ENCODE measurements at regions not wholly inside any gene's neighbourhood (a gene's known extent, or its start where the extent isn't known, plus 50 kb on each side); places are given as distances from the start of the nearest gene placed in this dataset.
"Not testable (repeated sequence)": the region's sequence is repeated elsewhere in the genome, so short reads cannot be mapped to it uniquely, and the experiment has no call there.

DNA sequence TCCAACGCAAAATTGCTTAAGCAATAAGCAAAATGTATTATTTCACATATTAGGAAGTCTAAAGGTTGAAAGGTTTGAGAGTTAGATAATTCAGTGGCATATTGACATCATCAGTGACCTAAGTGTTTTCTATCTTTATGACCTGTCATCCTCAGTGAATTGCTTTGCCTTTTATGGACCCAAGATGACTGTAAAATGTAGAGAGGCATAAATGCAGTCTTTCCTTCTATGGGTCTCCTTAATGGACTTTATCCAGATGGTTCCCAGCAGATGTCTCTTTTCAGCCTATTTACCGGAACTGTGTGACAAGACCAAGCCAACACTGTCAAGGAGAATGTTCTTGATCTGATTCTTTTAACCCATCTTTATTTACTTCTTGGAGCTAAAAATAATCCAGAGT, 615.8 kb downstream of the TTLL7 start:
- not testable (repeated sequence) for DNase-seq (ENCODE audit: low read depth)

DNA sequence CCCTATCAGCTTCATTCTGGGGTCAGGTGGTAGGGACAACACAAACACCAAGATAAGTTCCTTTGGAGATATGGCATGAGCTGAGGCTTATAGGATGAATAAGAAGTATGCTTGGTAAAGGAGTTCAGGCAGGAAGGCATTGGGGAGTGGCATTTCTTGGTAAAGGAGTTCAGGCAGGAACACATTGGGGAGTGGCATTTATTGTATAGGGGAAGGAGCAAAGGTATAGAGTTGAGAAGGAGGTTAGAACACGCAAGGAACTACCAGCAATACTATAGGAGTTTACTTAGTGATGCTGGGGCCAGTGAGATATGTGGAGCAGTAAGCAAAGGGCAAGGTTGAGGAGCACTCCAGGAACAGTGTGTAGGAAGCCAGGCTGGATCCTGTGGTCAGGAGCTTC, 625.9 kb downstream of the TTLL7 start:
- not testable (repeated sequence) for DNase-seq (ENCODE audit: low read depth)

DNA sequence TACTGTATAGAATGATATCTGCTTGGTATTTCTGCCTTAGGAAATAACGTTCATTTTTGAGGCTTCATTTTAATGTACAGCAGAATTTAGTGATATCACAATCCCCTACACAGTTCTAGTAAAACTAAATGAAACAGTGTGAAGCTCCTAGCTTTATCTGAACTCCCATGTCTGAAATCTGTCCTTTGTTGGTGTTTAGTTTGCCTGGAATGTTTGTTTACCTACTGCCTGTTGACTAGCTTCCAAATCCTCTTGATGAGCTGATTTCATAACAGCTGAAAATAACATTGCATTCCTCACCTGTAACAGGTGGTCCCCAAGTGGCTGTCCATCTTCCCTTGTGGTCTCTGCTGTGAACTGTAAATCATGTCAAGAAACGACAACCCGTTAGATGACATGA, 629.1 kb downstream of the TTLL7 start:
- DNase-seq (ENCODE audit: low read depth): not testable (repeated sequence)

DNA sequence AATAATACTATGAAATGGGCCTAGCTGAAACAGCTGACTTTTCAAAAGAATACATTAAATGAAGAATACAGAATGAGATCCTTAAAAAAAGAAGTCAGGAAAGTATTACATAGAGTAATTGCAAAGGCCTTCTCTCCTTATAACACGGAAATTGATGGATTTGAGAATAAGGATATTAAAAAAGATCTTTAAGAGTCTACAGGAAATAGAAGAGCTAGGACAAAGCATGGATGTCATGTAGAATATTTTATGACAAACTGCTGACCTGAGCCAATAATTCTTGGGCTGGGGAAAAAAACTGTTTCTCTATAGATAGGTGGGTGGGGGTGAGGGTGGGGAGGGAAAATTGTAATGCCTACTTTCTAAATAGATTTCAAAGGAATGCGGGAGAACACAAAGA, 633.6 kb downstream of the TTLL7 start:
- not testable (repeated sequence) for DNase-seq (ENCODE audit: low read depth)

DNA sequence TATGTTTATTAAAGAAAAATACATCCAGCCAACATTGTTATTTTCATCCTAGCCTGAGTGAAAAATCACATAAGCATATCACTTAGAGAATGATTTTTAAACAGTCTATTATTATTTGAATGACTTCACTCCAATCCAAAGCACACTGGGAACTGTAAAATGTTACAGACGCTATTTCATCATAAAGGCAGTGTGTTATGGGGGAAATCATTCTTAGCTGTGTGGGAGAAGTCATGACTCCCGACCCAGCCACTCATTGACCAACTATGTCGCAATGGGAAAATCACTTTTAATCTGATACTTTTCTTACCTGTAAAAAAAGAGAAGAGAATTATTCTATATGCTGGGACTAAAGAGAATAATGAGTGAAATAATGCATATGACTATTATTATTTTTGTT, 653.6 kb downstream of the TTLL7 start:
- DNase-seq (ENCODE audit: low read depth): not testable (repeated sequence)

DNA sequence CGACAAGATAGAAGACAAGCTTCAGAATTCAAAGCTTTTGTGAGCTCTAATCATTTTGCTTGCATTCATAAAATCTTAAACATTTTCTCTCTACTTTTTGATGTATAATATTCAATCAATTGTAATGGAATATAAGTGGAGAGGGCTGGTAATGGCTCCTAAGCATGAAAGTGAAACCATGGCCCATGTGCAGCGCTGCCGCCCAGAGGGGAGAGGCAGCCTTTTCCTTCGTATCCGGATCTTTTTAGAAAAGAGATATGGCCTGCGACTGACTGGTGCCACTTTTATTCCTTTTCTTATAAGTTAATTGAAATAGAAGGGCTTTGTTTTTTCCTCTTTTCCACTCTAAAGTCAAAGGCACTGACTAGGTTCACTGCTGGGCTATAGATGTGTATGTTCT, 655.2 kb downstream of the TTLL7 start:
- DNase-seq (ENCODE audit: low read depth): not testable (repeated sequence)

DNA sequence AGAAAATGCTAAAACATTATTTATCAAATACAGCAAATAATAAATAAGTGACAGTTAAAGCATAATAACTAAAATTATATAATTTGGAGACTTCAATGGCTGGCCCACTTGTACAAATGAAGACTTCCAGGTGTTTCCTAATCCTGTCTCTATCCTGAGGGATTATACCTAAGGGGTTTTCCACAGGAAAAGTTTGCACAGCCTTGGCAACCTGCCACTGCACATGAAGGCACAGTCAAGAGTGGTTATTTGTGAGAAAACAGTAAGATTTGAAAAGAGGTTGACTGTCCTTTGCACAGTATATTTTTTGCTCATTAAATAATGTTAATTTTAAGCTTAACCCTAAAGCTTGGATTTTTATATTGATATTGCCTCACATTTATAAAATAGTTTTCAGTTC, 655.9 kb downstream of the TTLL7 start:
- not testable (repeated sequence) for DNase-seq (ENCODE audit: low read depth)

DNA sequence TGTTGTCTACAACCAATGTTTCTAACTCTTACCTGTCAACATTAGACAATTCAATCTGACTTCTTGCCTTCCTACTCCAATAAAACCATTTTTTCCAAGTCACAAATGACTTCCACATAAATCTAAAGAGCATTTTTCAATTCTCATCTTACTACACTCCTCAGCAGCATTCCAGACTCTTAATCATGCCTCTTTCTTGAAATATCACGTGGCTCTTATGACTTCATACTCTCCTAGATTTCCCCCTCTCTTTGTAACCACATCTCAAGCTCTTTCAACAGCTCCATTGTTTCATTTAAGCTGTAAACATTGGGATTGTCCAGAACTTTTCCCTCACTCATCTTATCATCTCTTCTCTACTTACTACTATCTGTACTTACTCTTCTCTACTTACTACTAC, 666.6 kb downstream of the TTLL7 start:
- DNase-seq (ENCODE audit: low read depth): not testable (repeated sequence)

DNA sequence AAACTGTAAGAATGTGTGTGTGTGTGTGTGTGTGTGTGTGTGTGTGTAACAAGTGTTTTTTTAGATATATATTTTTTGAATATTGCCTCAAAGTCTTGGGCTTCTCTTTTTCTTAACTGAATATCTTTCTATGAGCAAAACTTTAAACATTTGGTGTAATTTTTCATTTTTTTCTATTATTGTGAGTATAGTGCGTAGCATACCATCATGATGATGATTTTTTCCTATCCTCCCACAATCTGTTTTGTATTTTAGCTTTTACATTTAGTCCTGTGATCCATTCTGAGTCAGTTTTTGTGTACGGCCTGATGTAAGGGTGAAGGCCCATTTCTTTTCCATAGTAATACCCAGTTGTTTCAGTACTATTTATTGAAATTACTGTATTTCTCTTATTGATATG, 680.6 kb downstream of the TTLL7 start:
- DNase-seq (ENCODE audit: low read depth): no peak

DNA sequence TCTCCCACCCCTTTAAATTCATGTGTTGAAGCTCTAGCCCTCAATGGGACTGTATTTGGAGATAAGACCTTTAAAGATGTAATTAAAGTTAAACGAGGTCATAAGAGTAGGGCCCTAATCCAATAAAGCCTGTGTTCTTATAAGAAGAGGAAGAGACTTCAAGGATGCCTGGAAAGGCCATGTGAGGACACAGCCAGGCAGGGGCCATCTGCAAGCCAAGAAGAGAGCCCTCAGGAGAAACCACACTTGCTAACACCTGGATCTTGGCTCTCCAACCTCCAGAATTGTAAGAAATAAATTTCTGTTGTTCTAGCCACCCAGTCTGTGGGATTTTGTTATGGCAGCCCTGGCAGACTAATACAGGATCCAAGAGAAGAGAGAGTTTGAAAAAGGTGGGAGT, 683.5 kb downstream of the TTLL7 start:
- not testable (repeated sequence) for DNase-seq (ENCODE audit: low read depth)

DNA sequence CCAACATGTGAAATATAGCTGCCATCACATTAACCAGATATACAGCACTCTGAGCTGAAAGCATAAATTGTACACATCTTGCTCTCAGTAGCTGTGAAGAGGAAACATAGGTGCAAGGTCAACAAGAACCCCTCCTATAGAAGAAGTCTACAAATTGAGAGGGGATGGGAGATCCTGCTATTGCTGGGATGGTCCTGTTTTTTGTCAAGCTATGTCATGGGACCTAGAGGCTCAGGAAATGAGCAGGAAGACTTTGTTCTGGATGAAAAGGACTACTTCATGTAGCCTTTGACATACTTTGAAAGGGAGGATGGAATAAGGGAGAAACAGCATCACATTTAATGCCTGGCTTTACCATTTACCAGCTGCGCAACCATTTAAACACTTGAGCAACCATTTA, 688.8 kb downstream of the TTLL7 start:
- DNase-seq (ENCODE audit: low read depth): not testable (repeated sequence)

DNA sequence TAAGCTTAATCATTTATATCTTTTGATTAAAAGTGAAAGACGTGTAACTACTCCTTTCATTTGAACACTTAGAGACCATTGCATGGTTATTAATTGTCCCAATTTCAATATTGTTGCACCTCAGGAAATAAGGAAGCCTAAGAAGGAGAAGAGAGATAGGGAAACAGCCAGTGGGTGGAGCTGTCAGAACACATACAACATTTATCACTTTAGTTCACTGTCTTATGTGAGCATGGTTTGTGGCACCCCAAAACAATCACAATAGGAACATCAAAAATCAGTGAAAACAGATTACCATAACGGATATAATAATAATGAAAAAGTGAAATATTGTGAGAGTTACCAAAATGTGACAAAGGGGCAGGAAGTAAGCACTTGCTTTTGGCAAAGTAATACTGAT, 689.9 kb downstream of the TTLL7 start:
- DNase-seq (ENCODE audit: low read depth): not testable (repeated sequence)

DNA sequence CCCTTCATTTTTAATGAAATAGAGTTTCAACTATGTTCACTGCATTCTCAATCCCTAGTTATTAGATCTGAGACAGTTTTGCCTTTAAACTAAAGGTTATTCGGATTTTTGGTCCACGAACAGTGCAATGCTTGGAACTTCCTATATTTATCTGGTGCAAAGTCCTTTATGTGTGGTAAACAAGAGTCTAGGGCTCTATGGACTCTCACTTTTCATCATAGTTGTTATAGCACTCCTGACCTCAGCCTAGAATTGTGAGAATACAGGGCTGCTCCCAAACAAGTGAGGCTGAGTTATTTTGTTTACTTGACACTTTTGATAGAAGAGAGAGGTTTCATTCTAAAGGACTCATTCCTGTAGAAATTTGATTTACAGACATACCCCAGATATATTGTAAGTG, 692.1 kb downstream of the TTLL7 start:
- DNase-seq (ENCODE audit: low read depth): not testable (repeated sequence)

DNA sequence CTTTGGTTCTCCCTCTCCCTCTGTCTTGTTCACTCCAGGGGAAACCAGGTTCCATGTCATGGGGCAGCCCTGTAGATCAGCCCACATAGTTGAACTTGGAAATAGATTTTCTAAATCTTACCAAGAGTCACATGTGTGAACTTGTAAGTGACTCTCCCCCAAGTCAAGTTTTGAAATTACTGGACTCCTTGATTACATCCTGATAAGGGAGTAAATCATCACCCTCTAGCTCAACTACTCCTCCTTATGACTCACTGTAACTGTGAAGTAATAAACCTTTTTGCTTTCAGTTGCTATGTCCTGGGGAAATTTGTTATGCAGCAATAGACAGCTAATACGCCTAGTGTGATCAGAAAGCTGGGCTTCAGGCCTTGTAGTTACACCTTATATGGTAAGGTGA, 703.3 kb downstream of the TTLL7 start:
- not testable (repeated sequence) for DNase-seq (ENCODE audit: low read depth)

DNA sequence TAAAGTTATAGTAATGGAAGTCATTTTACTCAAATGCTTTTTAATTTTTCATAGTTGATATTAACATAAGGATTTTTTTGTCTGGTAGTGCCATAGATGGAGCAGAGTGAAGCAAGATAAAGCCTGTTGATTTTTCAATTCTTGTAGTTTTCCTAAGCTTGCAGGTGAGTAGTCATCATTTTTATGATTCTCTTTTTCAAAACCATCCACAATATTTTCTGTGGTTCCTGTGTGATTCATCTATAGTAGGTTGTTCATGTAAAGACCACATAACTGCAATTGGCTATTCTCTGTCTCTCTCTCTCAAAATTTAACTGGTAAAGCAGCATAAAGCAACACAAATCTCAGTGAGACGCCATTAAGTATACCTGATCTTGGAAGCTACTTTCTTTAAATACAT, 711.5 kb downstream of the TTLL7 start:
- DNase-seq (ENCODE audit: low read depth): not testable (repeated sequence)

DNA sequence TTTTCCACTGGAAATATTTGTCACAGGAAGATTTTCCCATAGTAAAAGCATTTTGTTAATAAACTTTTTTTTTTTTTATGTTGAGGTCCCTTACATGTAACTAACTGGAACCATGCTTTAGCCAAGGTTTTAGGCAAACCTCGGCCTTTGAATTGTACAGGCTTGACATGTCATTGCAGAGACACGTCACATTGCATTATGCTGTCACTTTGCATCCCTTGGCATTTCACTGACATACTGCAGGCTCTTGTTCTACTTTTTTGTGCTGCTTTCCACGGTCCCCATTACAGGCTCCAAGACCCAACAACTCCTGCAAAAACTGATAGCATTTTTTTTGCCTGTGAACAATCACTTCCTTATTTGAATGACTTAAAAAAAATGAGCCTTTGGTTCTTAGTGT, 724.3 kb downstream of the TTLL7 start:
- DNase-seq (ENCODE audit: low read depth): not testable (repeated sequence)

DNA sequence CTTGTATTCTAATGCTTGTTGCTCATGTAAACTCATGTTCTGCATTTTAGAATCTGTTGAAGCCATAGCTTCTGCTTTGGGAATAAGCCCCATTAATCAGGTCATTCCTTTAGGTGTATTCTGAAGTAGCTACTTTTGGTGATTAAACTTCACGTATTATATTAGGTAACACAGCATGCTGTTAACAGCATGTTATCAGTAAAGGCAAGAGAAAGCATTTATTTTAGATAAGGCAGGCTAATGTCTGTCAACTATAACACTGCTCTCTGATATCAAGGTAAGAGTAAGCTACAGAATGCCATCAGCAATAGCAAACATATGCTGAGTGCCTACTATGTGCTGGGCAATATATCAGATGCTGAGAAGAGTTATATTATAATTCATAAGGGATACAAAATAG, 726.4 kb downstream of the TTLL7 start:
- DNase-seq (ENCODE audit: low read depth): not testable (repeated sequence)

DNA sequence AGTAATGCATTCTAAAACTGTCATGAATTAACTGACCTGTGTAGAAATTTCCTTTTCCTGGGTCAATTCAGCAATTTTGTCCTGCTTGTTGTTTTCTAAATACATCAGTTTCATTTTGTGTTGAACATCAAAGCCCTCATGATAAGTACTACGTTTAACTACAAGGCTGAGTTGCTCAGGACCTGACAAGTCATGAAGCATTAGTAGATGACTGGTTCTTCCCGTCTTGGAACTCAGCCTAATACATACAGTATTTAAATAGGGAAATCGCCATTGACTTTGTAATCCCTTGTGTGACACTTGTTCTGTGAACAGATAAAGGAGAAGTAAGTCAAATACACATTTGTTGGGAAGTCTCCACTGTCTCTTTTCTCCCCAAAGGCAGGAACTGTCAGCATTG, 727.1 kb downstream of the TTLL7 start:
- not testable (repeated sequence) for DNase-seq (ENCODE audit: low read depth)

DNA sequence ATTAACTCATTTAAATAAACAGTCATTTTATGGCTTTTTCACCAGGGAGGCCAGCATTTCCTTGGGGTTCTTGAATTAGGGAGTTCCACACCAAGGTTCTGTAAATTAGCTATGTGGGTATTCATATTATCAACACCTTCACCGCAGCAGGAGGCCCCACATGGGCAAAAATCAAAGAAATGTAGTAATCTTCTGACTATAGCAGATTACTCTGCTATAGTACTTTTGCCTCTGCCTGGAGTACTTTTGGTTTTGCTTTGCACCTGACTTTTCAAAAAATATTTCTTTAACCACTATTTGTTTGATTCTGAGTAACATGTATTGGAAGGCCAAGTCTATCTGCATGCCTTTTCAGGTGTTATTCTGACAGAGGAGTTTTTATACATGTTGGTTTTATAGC, 728.1 kb downstream of the TTLL7 start:
- not testable (repeated sequence) for DNase-seq (ENCODE audit: low read depth)

DNA sequence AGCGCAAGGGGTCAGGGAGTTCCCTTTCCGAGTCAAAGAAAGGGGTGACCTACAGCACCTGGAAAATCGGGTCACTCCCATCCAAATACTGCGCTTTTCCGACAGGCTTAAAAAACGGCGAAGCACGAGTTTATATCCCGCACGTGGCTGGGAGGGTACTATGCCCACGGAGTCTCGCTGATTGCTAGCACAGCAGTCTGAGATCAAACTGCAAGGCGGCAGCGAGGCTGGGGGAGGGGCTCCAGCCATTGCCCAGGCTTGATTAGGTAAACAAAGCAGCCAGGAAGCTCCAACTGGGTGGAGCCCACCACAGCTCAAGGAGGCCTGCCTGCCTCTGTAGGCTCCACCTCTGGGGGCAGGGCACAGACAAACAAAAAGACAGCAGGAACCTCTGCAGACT, 735.1 kb downstream of the TTLL7 start:
- not testable (repeated sequence) for DNase-seq (ENCODE audit: low read depth)

DNA sequence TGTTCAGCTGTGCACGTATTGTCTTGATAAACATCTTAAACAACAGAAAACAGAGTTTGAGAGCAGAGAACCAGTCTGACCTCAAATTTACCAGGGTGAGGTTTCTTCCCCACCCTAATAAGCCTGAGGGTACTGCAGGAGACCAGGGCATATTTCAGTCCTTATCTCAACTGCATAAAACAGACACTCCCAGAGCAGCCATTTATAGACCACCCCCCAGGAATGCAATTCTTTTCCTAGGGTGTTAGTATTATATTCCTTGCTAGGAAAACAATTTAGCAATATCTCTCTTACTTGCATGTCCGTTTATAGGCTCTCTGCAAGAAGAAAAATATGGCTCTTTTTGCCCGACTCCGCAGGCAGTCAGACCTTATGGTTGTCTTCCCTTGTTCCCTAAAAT, 747.2 kb downstream of the TTLL7 start:
- not testable (repeated sequence) for DNase-seq (ENCODE audit: low read depth)

DNA sequence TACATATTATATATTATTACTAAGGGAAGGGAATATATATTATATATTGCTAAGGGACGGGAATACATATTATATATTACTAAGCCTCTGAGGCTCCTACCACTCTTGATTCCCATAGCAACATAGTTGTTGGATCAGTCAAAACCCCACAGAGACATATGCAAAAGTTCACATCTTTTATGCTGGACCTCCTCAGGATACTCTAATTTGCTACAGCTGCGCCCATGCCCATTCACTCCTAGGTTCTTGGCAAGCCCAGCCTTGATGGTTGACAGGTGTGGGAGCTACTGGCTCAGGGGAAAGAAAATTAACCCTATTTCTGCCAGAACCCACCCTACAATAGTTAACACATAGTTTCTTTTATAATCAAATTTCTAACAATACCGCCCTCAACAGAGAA, 752.2 kb downstream of the TTLL7 start:
- not testable (repeated sequence) for DNase-seq (ENCODE audit: low read depth)

DNA sequence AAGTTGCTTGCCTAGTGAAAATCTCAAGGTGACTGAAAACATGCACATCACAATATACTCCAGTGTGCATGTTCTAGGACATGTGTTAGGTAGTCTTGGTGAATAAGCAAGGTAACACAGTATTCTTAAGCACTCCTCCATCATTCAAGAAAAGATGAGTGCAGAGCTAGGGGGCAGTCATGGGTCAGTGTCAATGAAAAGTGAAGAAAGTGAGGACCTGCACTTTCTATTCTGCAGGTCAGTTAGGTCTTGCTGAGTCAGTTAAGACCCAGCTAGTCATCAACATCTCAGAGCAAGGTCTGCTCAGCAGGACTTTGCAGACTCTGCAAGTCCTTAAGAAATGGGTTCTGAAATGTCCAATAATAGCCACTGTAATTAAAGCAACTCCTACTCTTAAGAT, 754.1 kb downstream of the TTLL7 start:
- not testable (repeated sequence) for DNase-seq (ENCODE audit: low read depth)

DNA sequence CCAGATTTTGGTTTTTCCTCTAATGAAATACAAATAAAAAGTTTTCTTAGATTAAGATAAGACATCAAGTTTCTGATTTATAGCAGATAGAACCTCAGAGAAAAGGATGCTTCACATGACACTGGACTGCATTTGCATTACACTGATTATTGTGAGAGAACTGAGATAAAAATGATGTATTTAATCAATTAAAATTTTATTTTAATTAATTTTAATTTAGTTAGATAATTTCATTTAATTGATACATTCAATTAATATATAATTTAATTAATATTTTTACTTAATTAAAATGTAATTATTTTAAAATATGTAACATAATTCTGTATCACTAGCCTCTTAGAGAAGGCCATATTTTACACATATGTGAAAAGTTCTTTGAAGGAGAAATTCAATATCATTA, 759.4 kb downstream of the TTLL7 start:
- DNase-seq (ENCODE audit: low read depth): not testable (repeated sequence)

DNA sequence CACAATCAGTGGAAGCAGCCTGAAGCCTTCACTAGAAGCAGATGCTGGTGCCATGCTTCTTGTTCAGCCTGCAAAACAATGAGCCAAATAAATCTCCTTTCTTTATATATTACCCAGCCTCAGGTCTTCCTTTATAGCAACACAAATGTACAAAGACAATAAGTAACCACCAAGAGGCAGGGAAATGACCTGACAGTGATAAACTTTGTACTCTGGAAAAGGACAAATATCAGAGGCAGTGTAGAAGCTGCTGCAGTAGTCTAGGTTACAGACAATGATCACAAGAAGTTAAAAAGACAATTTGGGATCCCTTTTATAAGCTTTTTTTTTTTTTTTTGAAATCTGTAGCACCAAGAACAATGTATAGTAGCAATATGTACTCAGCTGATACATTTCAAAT, 760.3 kb downstream of the TTLL7 start:
- not testable (repeated sequence) for DNase-seq (ENCODE audit: low read depth)

Measured in CMK (cell line).